Left lung (tissue), 4 donors: ENCODE measurements at regions not wholly inside any gene's neighbourhood (a gene's known extent, or its start where the extent isn't known, plus 50 kb on each side); places are given as distances from the start of the nearest gene placed in this dataset.
"Not testable (repeated sequence)": the region's sequence is repeated elsewhere in the genome, so short reads cannot be mapped to it uniquely, and the experiment has no call there.

ENCODE experiments used
- ATAC-seq: fragments of 200-7000 bp; cut with Tn5 transposase; one replicate; pipeline ENCODE4 v1.9.1; 2020; ENCODE audit warnings: moderate library complexity
- DNase-seq, 4 donors: peaks; one replicate each; pipeline ENCODE4 v3.0.0-alpha.2; 2013 to 2020
- H3K27ac ChIP-seq, 2 donors: fragments of 200-600 bp; sonication (generic) in 1 of 2; one replicate each; pipeline versions ENCODE4 v1.5.0 to v1.8.0; 2020 to 2021
- H3K27me3 ChIP-seq, 2 donors: fragments of 200-600 bp; sonication (generic) in 1 of 2; one replicate each; pipeline versions ENCODE4 v1.5.0 to v1.8.0; 2020 to 2021
- H3K36me3 ChIP-seq, 2 donors: fragments of 200-600 bp; sonication (generic) in 1 of 2; one replicate each; pipeline versions ENCODE4 v1.5.0 to v1.8.0; 2020 to 2021
- H3K4me1 ChIP-seq, 2 donors: fragments of 200-600 bp; one replicate each; pipeline ENCODE4 v1.8.0; 2021
- H3K4me3 ChIP-seq, 2 donors: fragments of 200-600 bp; sonication (generic) in 1 of 2; one replicate each; pipeline versions ENCODE4 v1.5.0 to v1.8.0; 2020 to 2021; ENCODE audit warnings: mild to moderate bottlenecking in 1 of 2
- H3K9me3 ChIP-seq, 2 donors: fragments of 200-600 bp; sonication (generic) in 1 of 2; one replicate each; pipeline versions ENCODE4 v1.5.0 to v1.8.0; 2020 to 2021
- intact Hi-C, 2 donors: fragments of 100-400 bp; cut with DNase I; formaldehyde crosslinking; loops; one replicate each; pipeline versions ENCODE4 v1.11.2 to v1.14.2; 2022
- TF ChIP-seq, protein P1 (sequence below), 2 donors: fragments of 200-600 bp; sonication (generic) in 1 of 2; IDR thresholded peaks; one replicate each; pipeline versions ENCODE4 v1.5.0 to v1.8.0; 2021; ENCODE audit warnings: antibody characterized with exemption in 2 of 2
- donor health status: DM: no; HTN: yes; CAD: no.
- donor health status: DM: no; HTN: no; CAD: no.

GRCh38 chr14:37746140-37746832 lies 150.9 kb downstream of the TTC6 start:
- no peak for DNase-seq
- Histone ChIP-seq H3K4me3 (no peak overlapping the region), H3K36me3 (no peaks in the 10 kb centered on the region), H3K9me3 (no peaks in the 10 kb centered on the region), H3K27me3 (no peaks in the 10 kb centered on the region), H3K4me1 (no peaks in the 10 kb centered on the region), H3K27ac (no peak overlapping the region)
- ATAC-seq = no peak
- intact Hi-C loops = no loop called here
- TF ChIP-seq, protein P1, sequence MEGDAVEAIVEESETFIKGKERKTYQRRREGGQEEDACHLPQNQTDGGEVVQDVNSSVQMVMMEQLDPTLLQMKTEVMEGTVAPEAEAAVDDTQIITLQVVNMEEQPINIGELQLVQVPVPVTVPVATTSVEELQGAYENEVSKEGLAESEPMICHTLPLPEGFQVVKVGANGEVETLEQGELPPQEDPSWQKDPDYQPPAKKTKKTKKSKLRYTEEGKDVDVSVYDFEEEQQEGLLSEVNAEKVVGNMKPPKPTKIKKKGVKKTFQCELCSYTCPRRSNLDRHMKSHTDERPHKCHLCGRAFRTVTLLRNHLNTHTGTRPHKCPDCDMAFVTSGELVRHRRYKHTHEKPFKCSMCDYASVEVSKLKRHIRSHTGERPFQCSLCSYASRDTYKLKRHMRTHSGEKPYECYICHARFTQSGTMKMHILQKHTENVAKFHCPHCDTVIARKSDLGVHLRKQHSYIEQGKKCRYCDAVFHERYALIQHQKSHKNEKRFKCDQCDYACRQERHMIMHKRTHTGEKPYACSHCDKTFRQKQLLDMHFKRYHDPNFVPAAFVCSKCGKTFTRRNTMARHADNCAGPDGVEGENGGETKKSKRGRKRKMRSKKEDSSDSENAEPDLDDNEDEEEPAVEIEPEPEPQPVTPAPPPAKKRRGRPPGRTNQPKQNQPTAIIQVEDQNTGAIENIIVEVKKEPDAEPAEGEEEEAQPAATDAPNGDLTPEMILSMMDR (IDR thresholded peaks at IDR 0.05) = no peak

DNA sequence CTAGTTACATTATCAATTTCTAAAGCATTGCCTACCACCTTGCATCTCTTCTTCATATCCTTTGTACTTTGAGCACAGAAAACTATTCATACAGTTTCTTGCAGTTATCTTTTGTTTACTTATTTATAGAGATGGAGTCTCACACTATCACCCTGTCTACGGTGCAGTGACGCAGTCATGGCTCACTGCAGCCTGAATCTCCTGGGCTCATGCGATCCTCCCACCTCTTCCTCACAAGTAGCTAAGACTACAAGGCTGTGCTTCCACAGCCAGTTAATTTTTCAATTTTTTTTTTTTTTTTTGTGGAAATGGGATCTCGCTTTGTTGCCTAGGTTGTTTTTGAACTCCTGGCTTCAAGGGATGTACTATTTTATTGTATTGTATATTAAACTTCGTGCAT lies 158.0 kb downstream of the TTC6 start:
- Histone ChIP-seq H3K36me3 (no peaks in the 10 kb centered on the region), H3K27me3 (no peaks in the 10 kb centered on the region), H3K4me1 (no peaks in the 10 kb centered on the region), H3K27ac (no peak overlapping the region), H3K4me3 (no peak overlapping the region), H3K9me3 (no peaks in the 10 kb centered on the region)
- intact Hi-C loops = no loop called here
- DNase-seq = no peak
- TF ChIP-seq, protein P1 (IDR thresholded peaks at IDR 0.05) = no peak
- ATAC-seq = no peak

DNA sequence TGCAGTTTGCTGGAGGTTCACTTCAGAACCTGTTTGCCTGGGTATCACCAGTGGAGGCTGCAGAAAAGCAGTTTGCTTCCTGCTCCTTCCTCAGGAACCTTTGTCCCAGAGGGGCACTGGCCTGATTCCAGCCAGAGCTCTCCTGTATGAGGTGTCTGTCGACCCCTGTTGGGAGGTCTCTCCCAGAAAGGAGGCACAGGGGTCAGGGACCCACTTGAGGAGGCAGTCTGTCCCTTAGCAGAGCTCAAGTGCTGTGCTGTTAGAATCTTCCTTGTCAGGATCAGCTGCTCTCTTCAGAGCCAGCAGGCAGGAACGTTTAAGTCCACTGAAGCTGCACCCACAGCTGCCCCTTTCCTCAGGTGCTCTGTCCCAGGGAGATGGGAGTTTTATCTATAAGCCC lies 164.8 kb downstream of the TTC6 start:
- H3K4me3 ChIP-seq, H3K9me3 ChIP-seq, H3K4me1 ChIP-seq, DNase-seq, intact Hi-C loops, H3K27me3 ChIP-seq, H3K36me3 ChIP-seq, H3K27ac ChIP-seq, ATAC-seq: not testable (repeated sequence)

DNA sequence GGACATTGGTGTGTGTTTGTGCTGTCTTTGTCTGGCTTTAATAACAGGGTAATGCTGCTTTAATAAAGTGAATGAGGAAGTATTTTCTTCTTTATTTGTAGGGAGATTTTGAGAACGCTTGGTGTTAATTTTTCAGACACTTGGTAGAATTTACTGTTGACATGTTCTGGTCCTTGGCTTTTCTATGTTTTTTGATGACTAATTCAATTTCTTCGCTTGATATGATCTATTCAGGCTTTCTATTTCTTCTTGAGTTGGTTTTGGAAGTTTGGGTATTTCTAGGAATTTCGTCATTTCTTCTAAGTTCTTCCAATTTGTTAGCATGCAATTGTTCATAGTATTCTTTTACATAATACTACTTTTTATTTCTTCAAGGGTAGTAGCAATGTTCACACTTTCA lies 167.8 kb downstream of the TTC6 start:
- Histone ChIP-seq H3K27ac (no peak overlapping the region), H3K9me3 (peaks cover 0 to 18% of the 10 kb centered on the region in 2 donors), H3K27me3 (no peaks in the 10 kb centered on the region), H3K4me1 (no peaks in the 10 kb centered on the region), H3K36me3 (no peaks in the 10 kb centered on the region), H3K4me3 (no peak overlapping the region)
- intact Hi-C loops = no loop called here
- TF ChIP-seq, protein P1 (IDR thresholded peaks at IDR 0.05) = no peak
- ATAC-seq = no peak
- no peak for DNase-seq

GRCh38 chr14:37772283-37772682 lies 176.9 kb downstream of the TTC6 start:
- H3K36me3 ChIP-seq, H3K4me1 ChIP-seq, H3K27me3 ChIP-seq, H3K27ac ChIP-seq, H3K4me3 ChIP-seq, intact Hi-C loops, ATAC-seq: not testable (repeated sequence)
- H3K9me3 ChIP-seq = peaks cover 0 to 11% of the 10 kb centered on the region in 2 donors
- peak in 1 of 4 donors; percentile 31 for DNase-seq

DNA sequence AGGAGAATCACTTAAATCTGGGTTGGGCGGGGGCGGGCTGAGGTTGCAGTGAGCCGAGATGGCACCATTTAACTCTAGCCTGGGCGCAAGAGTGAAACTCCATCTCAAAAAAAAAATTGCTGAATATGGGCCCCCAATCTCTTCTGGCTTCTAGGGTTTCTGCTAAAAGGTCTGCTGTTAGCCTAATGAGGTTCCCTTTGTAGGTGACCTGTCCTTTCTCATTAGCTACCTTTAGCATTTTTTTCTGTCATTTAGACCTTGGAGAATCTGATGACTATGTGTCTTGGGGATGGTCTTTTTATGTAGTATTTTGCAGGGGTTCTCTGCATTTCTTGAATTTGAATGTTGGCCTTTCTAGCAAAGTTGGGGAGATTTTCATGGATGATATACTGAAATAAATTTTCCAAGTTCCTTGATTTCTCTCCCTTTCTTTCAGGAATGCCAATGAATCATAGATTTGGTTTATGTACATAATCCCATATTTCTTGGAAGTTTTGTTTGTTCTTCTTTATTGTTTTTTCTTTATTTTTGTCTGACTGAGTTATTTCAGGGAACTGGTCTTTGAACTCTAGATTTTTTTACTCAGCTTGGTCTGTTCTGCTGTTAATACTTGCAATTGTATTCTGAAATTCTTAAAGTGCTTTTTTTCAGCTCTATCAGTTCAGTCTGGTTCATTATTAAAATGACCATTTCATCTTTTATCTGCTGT lies 181.5 kb downstream of the TTC6 start:
- DNase-seq (no peak), ATAC-seq (no peak)
- Histone ChIP-seq H3K9me3 (peaks cover 0 to 20% of the 10 kb centered on the region in 2 donors), H3K4me1 (no peaks in the 10 kb centered on the region), H3K36me3 (no peaks in the 10 kb centered on the region), H3K27ac (no peak overlapping the region), H3K27me3 (no peaks in the 10 kb centered on the region), H3K4me3 (no peak overlapping the region)
- intact Hi-C loops = no loop called here
- TF ChIP-seq, protein P1 (IDR thresholded peaks at IDR 0.05) = no peak
